H1 (cell line): ENCODE measurements at regions not wholly inside any gene's neighbourhood (a gene's known extent, or its start where the extent isn't known, plus 50 kb on each side); places are given as distances from the start of the nearest gene placed in this dataset.

Experiments used
- CEBPB ChIP-seq: IDR thresholded peaks from 2 replicates; pipeline ENCODE4 v1.6.1; 2012; ENCODE audit warnings: low read depth, low read length
- TF ChIP-seq, protein P1 (sequence below): fragments of 300-600 bp; sonication (generic); IDR thresholded peaks from 2 replicates; pipeline ENCODE4 v1.7.1; 2012; ENCODE audit warnings: low read length, moderate library complexity, mild to moderate bottlenecking, inconsistent platforms; ENCODE audit not compliant: insufficient replicate concordance

DNA sequence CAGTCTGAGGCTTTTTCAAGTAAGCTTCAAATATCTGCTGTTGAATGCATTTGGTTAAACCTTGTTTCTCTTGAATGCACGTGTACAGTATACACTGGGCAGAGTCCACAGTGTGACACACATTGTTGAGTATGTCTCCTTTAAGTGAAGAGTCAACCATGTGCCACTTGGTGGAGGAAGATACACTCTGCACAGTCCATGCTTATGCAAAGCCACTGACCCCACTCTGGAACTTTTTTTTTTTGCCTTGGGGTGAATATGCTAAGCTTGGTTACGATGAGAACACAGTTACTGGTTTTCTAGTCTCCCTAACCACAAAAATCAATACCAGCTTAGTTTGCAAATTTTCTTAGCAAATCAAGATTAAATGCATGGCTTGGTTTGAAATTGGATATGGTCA, 186.8 kb upstream of the VIPR2 start (continued):
- TF ChIP-seq, protein P1, sequence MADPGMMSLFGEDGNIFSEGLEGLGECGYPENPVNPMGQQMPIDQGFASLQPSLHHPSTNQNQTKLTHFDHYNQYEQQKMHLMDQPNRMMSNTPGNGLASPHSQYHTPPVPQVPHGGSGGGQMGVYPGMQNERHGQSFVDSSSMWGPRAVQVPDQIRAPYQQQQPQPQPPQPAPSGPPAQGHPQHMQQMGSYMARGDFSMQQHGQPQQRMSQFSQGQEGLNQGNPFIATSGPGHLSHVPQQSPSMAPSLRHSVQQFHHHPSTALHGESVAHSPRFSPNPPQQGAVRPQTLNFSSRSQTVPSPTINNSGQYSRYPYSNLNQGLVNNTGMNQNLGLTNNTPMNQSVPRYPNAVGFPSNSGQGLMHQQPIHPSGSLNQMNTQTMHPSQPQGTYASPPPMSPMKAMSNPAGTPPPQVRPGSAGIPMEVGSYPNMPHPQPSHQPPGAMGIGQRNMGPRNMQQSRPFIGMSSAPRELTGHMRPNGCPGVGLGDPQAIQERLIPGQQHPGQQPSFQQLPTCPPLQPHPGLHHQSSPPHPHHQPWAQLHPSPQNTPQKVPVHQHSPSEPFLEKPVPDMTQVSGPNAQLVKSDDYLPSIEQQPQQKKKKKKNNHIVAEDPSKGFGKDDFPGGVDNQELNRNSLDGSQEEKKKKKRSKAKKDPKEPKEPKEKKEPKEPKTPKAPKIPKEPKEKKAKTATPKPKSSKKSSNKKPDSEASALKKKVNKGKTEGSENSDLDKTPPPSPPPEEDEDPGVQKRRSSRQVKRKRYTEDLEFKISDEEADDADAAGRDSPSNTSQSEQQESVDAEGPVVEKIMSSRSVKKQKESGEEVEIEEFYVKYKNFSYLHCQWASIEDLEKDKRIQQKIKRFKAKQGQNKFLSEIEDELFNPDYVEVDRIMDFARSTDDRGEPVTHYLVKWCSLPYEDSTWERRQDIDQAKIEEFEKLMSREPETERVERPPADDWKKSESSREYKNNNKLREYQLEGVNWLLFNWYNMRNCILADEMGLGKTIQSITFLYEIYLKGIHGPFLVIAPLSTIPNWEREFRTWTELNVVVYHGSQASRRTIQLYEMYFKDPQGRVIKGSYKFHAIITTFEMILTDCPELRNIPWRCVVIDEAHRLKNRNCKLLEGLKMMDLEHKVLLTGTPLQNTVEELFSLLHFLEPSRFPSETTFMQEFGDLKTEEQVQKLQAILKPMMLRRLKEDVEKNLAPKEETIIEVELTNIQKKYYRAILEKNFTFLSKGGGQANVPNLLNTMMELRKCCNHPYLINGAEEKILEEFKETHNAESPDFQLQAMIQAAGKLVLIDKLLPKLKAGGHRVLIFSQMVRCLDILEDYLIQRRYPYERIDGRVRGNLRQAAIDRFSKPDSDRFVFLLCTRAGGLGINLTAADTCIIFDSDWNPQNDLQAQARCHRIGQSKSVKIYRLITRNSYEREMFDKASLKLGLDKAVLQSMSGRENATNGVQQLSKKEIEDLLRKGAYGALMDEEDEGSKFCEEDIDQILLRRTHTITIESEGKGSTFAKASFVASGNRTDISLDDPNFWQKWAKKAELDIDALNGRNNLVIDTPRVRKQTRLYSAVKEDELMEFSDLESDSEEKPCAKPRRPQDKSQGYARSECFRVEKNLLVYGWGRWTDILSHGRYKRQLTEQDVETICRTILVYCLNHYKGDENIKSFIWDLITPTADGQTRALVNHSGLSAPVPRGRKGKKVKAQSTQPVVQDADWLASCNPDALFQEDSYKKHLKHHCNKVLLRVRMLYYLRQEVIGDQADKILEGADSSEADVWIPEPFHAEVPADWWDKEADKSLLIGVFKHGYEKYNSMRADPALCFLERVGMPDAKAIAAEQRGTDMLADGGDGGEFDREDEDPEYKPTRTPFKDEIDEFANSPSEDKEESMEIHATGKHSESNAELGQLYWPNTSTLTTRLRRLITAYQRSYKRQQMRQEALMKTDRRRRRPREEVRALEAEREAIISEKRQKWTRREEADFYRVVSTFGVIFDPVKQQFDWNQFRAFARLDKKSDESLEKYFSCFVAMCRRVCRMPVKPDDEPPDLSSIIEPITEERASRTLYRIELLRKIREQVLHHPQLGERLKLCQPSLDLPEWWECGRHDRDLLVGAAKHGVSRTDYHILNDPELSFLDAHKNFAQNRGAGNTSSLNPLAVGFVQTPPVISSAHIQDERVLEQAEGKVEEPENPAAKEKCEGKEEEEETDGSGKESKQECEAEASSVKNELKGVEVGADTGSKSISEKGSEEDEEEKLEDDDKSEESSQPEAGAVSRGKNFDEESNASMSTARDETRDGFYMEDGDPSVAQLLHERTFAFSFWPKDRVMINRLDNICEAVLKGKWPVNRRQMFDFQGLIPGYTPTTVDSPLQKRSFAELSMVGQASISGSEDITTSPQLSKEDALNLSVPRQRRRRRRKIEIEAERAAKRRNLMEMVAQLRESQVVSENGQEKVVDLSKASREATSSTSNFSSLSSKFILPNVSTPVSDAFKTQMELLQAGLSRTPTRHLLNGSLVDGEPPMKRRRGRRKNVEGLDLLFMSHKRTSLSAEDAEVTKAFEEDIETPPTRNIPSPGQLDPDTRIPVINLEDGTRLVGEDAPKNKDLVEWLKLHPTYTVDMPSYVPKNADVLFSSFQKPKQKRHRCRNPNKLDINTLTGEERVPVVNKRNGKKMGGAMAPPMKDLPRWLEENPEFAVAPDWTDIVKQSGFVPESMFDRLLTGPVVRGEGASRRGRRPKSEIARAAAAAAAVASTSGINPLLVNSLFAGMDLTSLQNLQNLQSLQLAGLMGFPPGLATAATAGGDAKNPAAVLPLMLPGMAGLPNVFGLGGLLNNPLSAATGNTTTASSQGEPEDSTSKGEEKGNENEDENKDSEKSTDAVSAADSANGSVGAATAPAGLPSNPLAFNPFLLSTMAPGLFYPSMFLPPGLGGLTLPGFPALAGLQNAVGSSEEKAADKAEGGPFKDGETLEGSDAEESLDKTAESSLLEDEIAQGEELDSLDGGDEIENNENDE: no peak
- TF ChIP-seq CEBPB: no peak
